Esophagus muscularis mucosa (tissue), 4 donors: ENCODE measurements at regions not wholly inside any gene's neighbourhood (a gene's known extent, or its start where the extent isn't known, plus 50 kb on each side); places are given as distances from the start of the nearest gene placed in this dataset.
A peak's percentile ranks its signal among the peaks of the same experiment; 100 is the strongest.

Experiments used
- DNase-seq: peaks from one replicate; pipeline ENCODE4 v3.0.0-alpha.2; 2017; ENCODE audit errors: extremely low spot score
- H3K27ac ChIP-seq, 4 donors: fragments of 200-600 bp; sonication (generic); replicated peaks in 1 of 4; 1 replicate in 3 of 4; 2 replicates in 1 of 4; pipeline ENCODE4 v1.5.1; 2016 to 2019; ENCODE audit warnings: mild to moderate bottlenecking in 1 of 4
- H3K27me3 ChIP-seq, 4 donors: fragments of 200-600 bp; sonication (generic); one replicate each; pipeline versions ENCODE4 v1.5.1 to v1.6.0; 2016 to 2019
- H3K36me3 ChIP-seq, 4 donors: fragments of 200-600 bp; sonication (generic); one replicate each; pipeline ENCODE4 v1.5.1; 2016 to 2019
- H3K4me1 ChIP-seq, 4 donors: fragments of 200-600 bp; sonication (generic); one replicate each; pipeline ENCODE4 v1.5.1; 2016 to 2019
- H3K4me3 ChIP-seq, 4 donors: fragments of 200-600 bp; sonication (generic); 1 replicate in 2 of 4; 2 replicates in 2 of 4; pipeline ENCODE4 v1.5.1; 2016 to 2019; ENCODE audit warnings: mild to moderate bottlenecking in 4 of 4, moderate library complexity in 1 of 4
- H3K9me3 ChIP-seq, 4 donors: fragments of 200-600 bp; sonication (generic); 1 replicate in 3 of 4; 2 replicates in 1 of 4; pipeline ENCODE4 v1.5.1; 2016 to 2019
- EP300 ChIP-seq: sonication (generic); formaldehyde crosslinking; IDR thresholded peaks from one replicate; pipeline ENCODE4 v1.6.1; 2017; ENCODE audit warnings: antibody characterized with exemption
- POLR2A ChIP-seq: fragments of 450-650 bp; IDR thresholded peaks from one replicate; pipeline ENCODE4 v1.6.1; 2017; ENCODE audit warnings: antibody characterized with exemption, moderate library complexity, mild to moderate bottlenecking, low read depth
- POLR2AphosphoS5 ChIP-seq, 2 donors: sonication (generic); formaldehyde crosslinking; IDR thresholded peaks; one replicate each; pipeline ENCODE4 v1.6.1; 2017; ENCODE audit warnings: antibody characterized with exemption in 2 of 2
- WGBS: methylation state at CpG from one replicate; pipeline ENCODE4 v1.1.5; 2018; 5-methylcytosine and 5-hydroxymethylcytosine counted together
- intact Hi-C: fragments of 100-400 bp; cut with DNase I; formaldehyde crosslinking; loops from one replicate; pipeline ENCODE4 v1.15.1; 2023
- TF ChIP-seq, protein P1 (sequence below), 3 experiments: fragments of 200-600 bp in 2 of 3; fragments of 450-650 bp in 1 of 3; sonication (generic) in 2 of 3; IDR thresholded peaks; one replicate each; pipeline ENCODE4 v1.5.1; 2017 to 2019; ENCODE audit warnings: antibody characterized with exemption in 3 of 3, mild to moderate bottlenecking in 2 of 3, moderate library complexity in 1 of 3

DNA sequence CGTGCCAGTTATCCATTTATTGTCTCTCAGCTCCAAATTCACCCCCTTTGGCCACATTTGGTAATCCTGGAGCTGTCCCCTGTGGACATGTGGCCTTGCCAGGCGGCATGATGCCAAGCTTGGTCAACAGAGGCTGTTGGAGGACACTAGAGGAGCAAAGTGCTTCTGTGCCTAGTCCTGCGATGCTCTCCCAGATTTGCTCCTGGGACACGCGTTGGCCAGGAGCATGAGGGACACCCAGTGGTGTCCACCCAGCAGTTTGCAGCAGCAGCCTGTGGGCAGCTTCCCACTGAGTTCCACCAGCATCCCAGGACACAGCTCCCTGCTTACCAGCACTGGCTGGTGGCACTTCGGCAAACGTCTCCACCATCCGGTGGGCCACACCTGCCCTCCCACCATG lies 55.5 kb upstream of the STEAP1B start:
- 91% methylated on average over 5 of the region's 8 CpGs for WGBS
- TF ChIP-seq, protein P1, sequence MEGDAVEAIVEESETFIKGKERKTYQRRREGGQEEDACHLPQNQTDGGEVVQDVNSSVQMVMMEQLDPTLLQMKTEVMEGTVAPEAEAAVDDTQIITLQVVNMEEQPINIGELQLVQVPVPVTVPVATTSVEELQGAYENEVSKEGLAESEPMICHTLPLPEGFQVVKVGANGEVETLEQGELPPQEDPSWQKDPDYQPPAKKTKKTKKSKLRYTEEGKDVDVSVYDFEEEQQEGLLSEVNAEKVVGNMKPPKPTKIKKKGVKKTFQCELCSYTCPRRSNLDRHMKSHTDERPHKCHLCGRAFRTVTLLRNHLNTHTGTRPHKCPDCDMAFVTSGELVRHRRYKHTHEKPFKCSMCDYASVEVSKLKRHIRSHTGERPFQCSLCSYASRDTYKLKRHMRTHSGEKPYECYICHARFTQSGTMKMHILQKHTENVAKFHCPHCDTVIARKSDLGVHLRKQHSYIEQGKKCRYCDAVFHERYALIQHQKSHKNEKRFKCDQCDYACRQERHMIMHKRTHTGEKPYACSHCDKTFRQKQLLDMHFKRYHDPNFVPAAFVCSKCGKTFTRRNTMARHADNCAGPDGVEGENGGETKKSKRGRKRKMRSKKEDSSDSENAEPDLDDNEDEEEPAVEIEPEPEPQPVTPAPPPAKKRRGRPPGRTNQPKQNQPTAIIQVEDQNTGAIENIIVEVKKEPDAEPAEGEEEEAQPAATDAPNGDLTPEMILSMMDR (IDR thresholded peaks at IDR 0.05), result no peak
- Histone ChIP-seq H3K36me3 (no peaks in the 10 kb centered on the region), H3K27ac (no peak overlapping the region), H3K4me3 (no peak overlapping the region), H3K27me3 (peaks cover 0 to 9% (median under 1%) of the 10 kb centered on the region in 4 donors), H3K9me3 (no peaks in the 10 kb centered on the region), H3K4me1 (peaks cover 6 to 8% (median 7%) of the 10 kb centered on the region in 4 donors)
- intact Hi-C loops, result loop anchor here (5.0 kb wide), 1 partner anchor 502 kb away; no protein-coding TSS in a partner anchor
- peak; percentile 89 for DNase-seq

GRCh38 chr7:22554184-22554583 lies 54.2 kb upstream of the STEAP1B start:
- 97% methylated on average over 5 of the region's 5 CpGs for WGBS
- DNase-seq, result peak; percentile 77
- Histone ChIP-seq H3K36me3 (no peaks in the 10 kb centered on the region), H3K9me3 (no peaks in the 10 kb centered on the region), H3K4me3 (no peak overlapping the region), H3K27ac (no peak overlapping the region), H3K4me1 (peaks cover 8 to 14% (median 11%) of the 10 kb centered on the region in 4 donors), H3K27me3 (peaks cover 0 to 22% (median 7%) of the 10 kb centered on the region in 4 donors)
- intact Hi-C loops, result no loop called here
- TF ChIP-seq EP300 (no peak), POLR2AphosphoS5 (IDR thresholded peaks at IDR 0.05) (no peak), POLR2A (no peak)
- TF ChIP-seq, protein P1 (IDR thresholded peaks at IDR 0.05), result no peak

- Histone ChIP-seq H3K4me3 (no peak overlapping the region), H3K27me3 (peaks cover 0 to 43% (median 8%) of the 10 kb centered on the region in 4 donors), H3K27ac (no peak overlapping the region), H3K9me3 (no peaks in the 10 kb centered on the region), H3K36me3 (no peaks in the 10 kb centered on the region), H3K4me1 (peaks cover 8 to 14% (median 11%) of the 10 kb centered on the region in 4 donors)
- intact Hi-C loops, result no loop called here
- WGBS, result 92% methylated on average over 8 of the region's 8 CpGs
- no peak for TF ChIP-seq POLR2A
- TF ChIP-seq POLR2AphosphoS5 (IDR thresholded peaks at IDR 0.05), result no peak
- DNase-seq, result no peak
These were observed 52.0 kb upstream of the STEAP1B start for GRCh38 chr7:22551768-22552513.

- Histone ChIP-seq H3K27ac (no peak overlapping the region), H3K4me3 (peak overlapping the region in 2 of 4 donors; percentile 33 to 35), H3K9me3 (no peaks in the 10 kb centered on the region)
These were observed 50.6 kb upstream of the STEAP1B start for GRCh38 chr7:22550514-22551030.

More at GRCh38 chr7:22550514-22551030, 50.6 kb upstream of the STEAP1B start:
- Histone ChIP-seq H3K36me3 (no peaks in the 10 kb centered on the region), H3K27me3 (peaks cover 0 to 55% (median 9%) of the 10 kb centered on the region in 4 donors), H3K4me1 (peaks cover 8 to 14% (median 11%) of the 10 kb centered on the region in 4 donors)
- TF ChIP-seq POLR2AphosphoS5 (IDR thresholded peaks at IDR 0.05) (no peak), EP300 (no peak), POLR2A (no peak)
- TF ChIP-seq, protein P1 (IDR thresholded peaks at IDR 0.05), result no peak
- no peak for DNase-seq
- intact Hi-C loops, result no loop called here
- WGBS, result 44% methylated on average over 6 of the region's 6 CpGs
